Lower leg skin (tissue), 3 donors: ENCODE measurements at regions not wholly inside any gene's neighbourhood (a gene's known extent, or its start where the extent isn't known, plus 50 kb on each side); places are given as distances from the start of the nearest gene placed in this dataset.

Source experiments
- CTCF ChIP-seq, 3 donors: fragments of 450-650 bp; IDR thresholded peaks; one replicate each; pipeline ENCODE4 v1.5.1; 2016; ENCODE audit warnings: antibody characterized with exemption in 3 of 3, mild to moderate bottlenecking in 3 of 3, moderate library complexity in 2 of 3
- POLR2A ChIP-seq, 2 donors: fragments of 450-650 bp; IDR thresholded peaks; one replicate each; pipeline ENCODE4 v1.6.1; 2016 to 2017; ENCODE audit warnings: antibody characterized with exemption in 2 of 2, mild to moderate bottlenecking in 1 of 2, moderate library complexity in 1 of 2

- no peak for TF ChIP-seq CTCF (IDR thresholded peaks at IDR 0.05)
- no peak for TF ChIP-seq POLR2A (IDR thresholded peaks at IDR 0.05)
Observed at GRCh38 chr6:164163239-164163638, 748.7 kb downstream of the QKI start.
